Heart left ventricle (tissue), 13 donors: ENCODE measurements at regions not wholly inside any gene's neighbourhood (a gene's known extent, or its start where the extent isn't known, plus 50 kb on each side); places are given as distances from the start of the nearest gene placed in this dataset.

Experiments
- CTCF ChIP-seq, 12 donors: fragments of 200-600 bp; sonication (generic) in 4 of 12; IDR thresholded peaks; one replicate each; pipeline versions ENCODE4 v1.5.0 to v1.8.0; 2018 to 2022; ENCODE audit warnings: antibody characterized with exemption in 12 of 12, mild to moderate bottlenecking in 5 of 12
- POLR2A ChIP-seq, 2 donors: fragments of 450-650 bp; IDR thresholded peaks; one replicate each; pipeline ENCODE4 v1.6.1; 2017; ENCODE audit warnings: antibody characterized with exemption in 2 of 2, mild to moderate bottlenecking in 2 of 2, moderate library complexity in 2 of 2
- donor health status: ischemic (EF 13 %, LVEDD 7.1; RV severe dilation, severe dysfunction).
- donor health status: DM: no; HTN: yes; CAD: no.
- donor health status: DM: no; HTN: no; CAD: no.
- donor health status: ischemic (EF 25% LVEDD 6.9; RV normal size, moderate dysfunction).
- donor health status: ischemic (EF 25% LVEDD 5.7; RV mildly dilated, moderate dysfunction).
- donor health status: ischemic (EF 35%, LVEDD 5.7; RV mildly dilated, moderate dysfunction).
- donor health status: nonischemic (EF 11% LVEDD 7.7; RV severe dilation, severe dysfunction).
- donor health status: DM: yes; HTN: yes; CAD: no.
- donor health status: PGD.
- donor health status: ischemic (EF 29% LVEDD 5.4; RV normal size, mild dysfunction).
- donor health status: nonischemic (EF 23%, LVEDD 6.1; RV moderate dilation, normal function).

- no peak for TF ChIP-seq CTCF (IDR thresholded peaks at IDR 0.05)
- TF ChIP-seq POLR2A (IDR thresholded peaks at IDR 0.05): no peak
Observed at GRCh38 chr7:98764946-98765345, 104.9 kb downstream of the TMEM130 start.
